HUDEP-2 (cell line): ENCODE measurements at regions not wholly inside any gene's neighbourhood (a gene's known extent, or its start where the extent isn't known, plus 50 kb on each side); places are given as distances from the start of the nearest gene placed in this dataset.
"Not testable (repeated sequence)": the region's sequence is repeated elsewhere in the genome, so short reads cannot be mapped to it uniquely, and the experiment has no call there.

Source experiments
- DNase-seq, 76 experiments: peaks; one replicate each; lab custom pipeline; 2025; ENCODE audit not compliant: unreplicated experiment in 76 of 76; lab: John Stamatoyannopoulos, UW

- DNase-seq: no peak
Measured at GRCh38 chr5:162762119-162762518, 675.3 kb upstream of the CCNG1 start.

GRCh38 chr5:162769019-162769418 lies 668.4 kb upstream of the CCNG1 start:
- no peak for DNase-seq

- DNase-seq: no peak
Measured at GRCh38 chr5:162785673-162786072, 651.7 kb upstream of the CCNG1 start.

- DNase-seq: no peak
Measured at GRCh38 chr5:162786234-162786633, 651.2 kb upstream of the CCNG1 start.

- DNase-seq: no peak
Measured at GRCh38 chr5:162796507-162796906, 640.9 kb upstream of the CCNG1 start.

GRCh38 chr5:162800301-162800700 lies 637.1 kb upstream of the CCNG1 start:
- DNase-seq: no peak

GRCh38 chr5:162801235-162801634 lies 636.2 kb upstream of the CCNG1 start:
- DNase-seq: no peak

- no peak for DNase-seq
Measured at GRCh38 chr5:162806195-162806594, 631.2 kb upstream of the CCNG1 start.

- DNase-seq: no peak
Measured at GRCh38 chr5:162811071-162811470, 626.3 kb upstream of the CCNG1 start.

- no peak for DNase-seq
Measured at GRCh38 chr5:162816816-162817215, 620.6 kb upstream of the CCNG1 start.

- DNase-seq: no peak
Measured at GRCh38 chr5:162817364-162817763, 620.0 kb upstream of the CCNG1 start.

GRCh38 chr5:162821664-162822063 lies 615.7 kb upstream of the CCNG1 start:
- DNase-seq: not testable (repeated sequence)

- no peak for DNase-seq
Measured at GRCh38 chr5:162824360-162824759, 613.0 kb upstream of the CCNG1 start.

- DNase-seq: no peak
Measured at GRCh38 chr5:162837155-162837554, 600.2 kb upstream of the CCNG1 start.

GRCh38 chr5:162842727-162843126 lies 594.7 kb upstream of the CCNG1 start:
- no peak for DNase-seq

- DNase-seq: no peak
Measured at GRCh38 chr5:162852134-162852533, 585.3 kb upstream of the CCNG1 start.

- no peak for DNase-seq
Measured at GRCh38 chr5:162858770-162859169, 578.6 kb upstream of the CCNG1 start.

- DNase-seq: no peak
Measured at GRCh38 chr5:162870966-162871365, 566.4 kb upstream of the CCNG1 start.

GRCh38 chr5:162882629-162883028 lies 554.8 kb upstream of the CCNG1 start:
- DNase-seq: no peak

GRCh38 chr5:162886717-162887116 lies 550.7 kb upstream of the CCNG1 start:
- DNase-seq: no peak

- no peak for DNase-seq
Measured at GRCh38 chr5:162888268-162888667, 549.1 kb upstream of the CCNG1 start.

- DNase-seq: no peak
Measured at GRCh38 chr5:162911873-162912272, 525.5 kb upstream of the CCNG1 start.

- no peak for DNase-seq
Measured at GRCh38 chr5:162916368-162916767, 521.0 kb upstream of the CCNG1 start.

GRCh38 chr5:162929104-162929503 lies 508.3 kb upstream of the CCNG1 start:
- DNase-seq: no peak
